Epidermal melanocyte (primary cell): ENCODE measurements at regions not wholly inside any gene's neighbourhood (a gene's known extent, or its start where the extent isn't known, plus 50 kb on each side); places are given as distances from the start of the nearest gene placed in this dataset.
"Not testable (repeated sequence)": the region's sequence is repeated elsewhere in the genome, so short reads cannot be mapped to it uniquely, and the experiment has no call there.

ENCODE experiments used
- DNase-seq: peaks from one replicate; pipeline ENCODE4 v3.0.0; 2011; ENCODE audit warnings: low spot score; ENCODE audit not compliant: insufficient read length

DNA sequence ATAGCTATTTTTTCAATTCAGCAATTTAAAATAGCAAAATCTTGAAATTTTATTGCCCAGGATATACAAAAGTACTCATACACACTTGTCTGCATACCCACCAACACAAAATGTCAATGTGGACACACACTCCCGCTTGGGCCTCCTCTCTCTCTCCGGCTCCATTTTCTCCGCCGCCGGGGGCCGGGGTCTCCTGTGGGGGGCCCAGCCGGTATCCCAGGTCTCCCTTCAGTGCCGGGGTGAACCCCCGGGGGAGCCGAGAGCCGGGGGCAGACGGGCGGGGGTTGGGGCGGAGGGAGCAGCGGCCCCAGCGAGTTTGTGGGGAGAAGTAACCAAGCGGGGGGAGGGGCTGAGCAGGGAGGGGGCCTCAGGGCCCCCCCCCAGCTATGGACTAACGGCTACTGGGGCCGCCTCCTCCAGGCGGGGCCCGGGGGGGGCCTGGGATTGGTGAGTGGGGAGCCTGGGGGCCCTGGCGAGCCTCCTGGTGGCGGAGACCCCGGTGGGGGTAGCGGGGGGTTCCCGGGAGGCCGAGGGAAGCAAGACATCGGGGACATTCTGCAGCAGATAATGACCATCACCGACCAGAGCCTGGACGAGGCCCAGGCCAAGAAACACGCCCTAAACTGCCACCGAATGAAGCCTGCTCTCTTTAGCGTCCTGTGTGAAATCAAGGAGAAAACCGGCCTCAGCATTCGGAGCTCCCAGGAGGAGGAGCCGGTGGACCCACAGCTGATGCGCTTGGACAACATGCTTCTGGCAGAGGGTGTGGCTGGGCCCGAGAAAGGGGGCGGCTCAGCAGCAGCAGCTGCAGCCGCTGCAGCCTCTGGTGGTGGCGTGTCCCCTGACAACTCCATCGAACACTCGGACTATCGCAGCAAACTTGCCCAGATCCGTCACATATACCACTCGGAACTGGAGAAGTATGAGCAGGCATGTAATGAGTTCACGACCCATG is 56.6 kb downstream of the CHST2 start:
- not testable (repeated sequence) for DNase-seq

- not testable (repeated sequence) for DNase-seq
Observed at GRCh38 chr3:143177965-143178364, 58.4 kb downstream of the CHST2 start.

- DNase-seq: not testable (repeated sequence)
Observed at GRCh38 chr3:143178775-143179548, 59.4 kb downstream of the CHST2 start.

DNA sequence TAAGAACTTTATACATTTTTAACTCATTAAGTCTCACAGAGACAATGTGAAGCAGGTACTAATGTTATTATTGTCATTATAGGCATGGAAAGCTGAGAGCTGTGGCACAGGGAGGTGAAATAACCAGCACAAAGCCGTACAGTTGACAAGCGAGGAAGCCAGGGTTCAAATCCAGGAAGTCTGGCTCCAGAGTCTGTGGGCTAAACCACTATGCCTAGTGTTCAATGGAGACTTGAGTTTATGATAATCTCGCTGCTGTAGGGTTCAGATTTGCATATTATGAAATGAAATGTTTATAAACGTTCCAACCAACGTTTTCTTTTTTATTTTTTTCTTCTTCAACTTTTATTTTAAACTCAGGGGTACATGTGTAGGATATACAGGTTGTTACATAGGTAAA is 60.0 kb downstream of the CHST2 start:
- no peak for DNase-seq

GRCh38 chr3:143180860-143181259 is 61.3 kb downstream of the CHST2 start:
- DNase-seq: not testable (repeated sequence)

- not testable (repeated sequence) for DNase-seq
Observed at GRCh38 chr3:143181977-143182376, 62.4 kb downstream of the CHST2 start.

- no peak for DNase-seq
Observed at GRCh38 chr3:143182866-143183664, 63.5 kb downstream of the CHST2 start.

GRCh38 chr3:143183665-143183964 is 64.0 kb downstream of the CHST2 start:
- DNase-seq: no peak

DNA sequence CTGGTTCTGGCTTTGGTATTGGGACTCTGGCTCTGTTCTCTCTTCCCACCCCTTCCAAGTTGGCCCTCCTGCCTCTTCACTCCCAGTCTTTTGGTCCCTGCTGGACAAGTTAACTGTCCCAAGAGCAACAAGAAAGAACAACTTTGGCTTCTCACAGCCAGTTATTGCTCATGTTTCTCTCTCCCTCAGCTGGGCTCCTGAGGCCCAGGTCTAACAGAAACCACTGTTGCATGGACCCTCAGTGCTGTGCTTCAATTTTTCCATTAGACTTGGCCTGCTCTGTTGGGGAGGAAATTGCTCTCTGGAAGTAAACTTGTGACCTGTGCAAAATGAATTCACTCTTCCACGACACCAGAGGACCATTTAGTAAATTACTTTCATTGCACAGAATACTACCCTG is 64.5 kb downstream of the CHST2 start:
- no peak for DNase-seq

DNA sequence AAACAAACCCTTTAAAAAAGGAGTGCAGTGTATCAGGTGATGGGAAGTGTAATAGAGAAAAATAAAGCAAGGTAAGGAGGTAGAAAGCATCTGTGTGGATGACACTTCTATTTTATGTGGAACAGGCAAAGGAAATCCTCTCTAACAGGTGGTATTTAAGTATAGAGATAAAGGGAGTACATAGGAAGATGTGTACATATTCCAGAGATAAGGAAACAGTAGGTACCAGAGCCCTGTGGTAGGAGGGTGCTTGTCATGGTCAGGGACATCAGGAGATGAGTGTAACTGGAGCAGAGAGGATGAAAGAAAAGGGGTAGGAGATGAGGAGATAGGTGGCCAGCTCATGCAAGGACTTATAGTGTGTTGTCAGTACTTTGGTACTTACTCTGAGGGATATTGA is 65.8 kb downstream of the CHST2 start:
- no peak for DNase-seq

- DNase-seq: no peak
Observed at GRCh38 chr3:143187111-143187510, 67.5 kb downstream of the CHST2 start.

DNA sequence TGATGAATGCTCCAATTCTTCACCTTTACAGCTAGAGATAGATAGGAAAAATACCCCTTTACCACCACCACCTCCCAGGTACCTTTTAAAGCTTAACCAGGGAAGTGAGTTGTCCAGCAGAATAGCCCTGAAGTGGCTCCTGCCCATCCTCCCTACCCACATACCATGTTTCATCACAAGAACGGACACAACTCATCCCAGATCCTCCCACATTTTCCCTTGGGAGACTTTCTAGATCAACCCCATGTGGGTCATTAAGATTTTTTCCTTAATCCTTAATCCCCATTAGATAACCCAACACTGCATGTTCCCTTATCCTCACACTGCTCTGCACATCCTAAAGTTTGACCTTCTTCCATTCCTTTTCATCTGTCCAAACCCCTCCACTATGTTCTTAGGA is 69.3 kb downstream of the CHST2 start:
- no peak for DNase-seq

DNA sequence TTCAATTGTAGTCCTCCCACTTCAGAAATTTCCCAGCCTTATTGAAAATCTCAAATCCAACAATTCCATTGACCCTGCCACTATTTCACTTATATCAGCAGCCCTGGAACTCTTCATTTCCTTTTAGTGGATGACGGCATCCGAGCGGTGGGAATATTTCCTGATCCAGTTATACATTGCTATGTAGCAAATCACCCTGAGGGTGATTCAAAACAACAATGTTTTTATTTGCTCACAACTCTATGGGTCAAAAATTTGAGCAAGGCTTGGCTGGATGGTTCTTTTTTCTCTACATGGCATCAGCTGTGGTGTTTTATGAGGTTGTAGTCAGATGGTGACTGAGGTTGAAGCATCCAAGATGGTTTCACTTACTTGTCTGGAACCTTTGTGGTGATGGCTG is 70.5 kb downstream of the CHST2 start:
- DNase-seq: no peak

GRCh38 chr3:143192193-143192592 is 72.6 kb downstream of the CHST2 start:
- DNase-seq: no peak

- DNase-seq: no peak
Observed at GRCh38 chr3:143200001-143200924, 80.7 kb downstream of the CHST2 start.

DNA sequence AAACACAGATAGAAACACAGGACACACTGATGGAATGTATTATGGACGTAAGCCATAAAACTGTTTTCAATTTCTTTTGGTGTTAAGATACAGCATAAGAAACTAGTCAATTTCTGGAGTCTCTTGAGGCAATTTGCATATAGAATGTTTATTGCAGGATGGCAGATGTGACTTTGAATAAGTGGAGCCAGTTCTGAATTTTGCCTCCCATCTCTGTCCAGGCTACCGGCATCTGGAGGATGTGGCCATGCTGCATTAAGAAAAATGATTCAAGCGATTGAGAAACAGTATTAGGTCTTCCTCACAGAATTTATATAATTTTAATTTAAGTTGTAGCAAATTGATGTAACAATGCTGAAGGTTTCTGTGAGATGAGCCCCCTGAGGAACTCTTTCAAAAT is 81.5 kb downstream of the CHST2 start:
- no peak for DNase-seq

GRCh38 chr3:143201870-143202752 is 82.5 kb downstream of the CHST2 start:
- no peak for DNase-seq

GRCh38 chr3:143203142-143203541 is 83.6 kb downstream of the CHST2 start:
- DNase-seq: no peak

- no peak for DNase-seq
Observed at GRCh38 chr3:143203848-143204247, 84.3 kb downstream of the CHST2 start.

DNA sequence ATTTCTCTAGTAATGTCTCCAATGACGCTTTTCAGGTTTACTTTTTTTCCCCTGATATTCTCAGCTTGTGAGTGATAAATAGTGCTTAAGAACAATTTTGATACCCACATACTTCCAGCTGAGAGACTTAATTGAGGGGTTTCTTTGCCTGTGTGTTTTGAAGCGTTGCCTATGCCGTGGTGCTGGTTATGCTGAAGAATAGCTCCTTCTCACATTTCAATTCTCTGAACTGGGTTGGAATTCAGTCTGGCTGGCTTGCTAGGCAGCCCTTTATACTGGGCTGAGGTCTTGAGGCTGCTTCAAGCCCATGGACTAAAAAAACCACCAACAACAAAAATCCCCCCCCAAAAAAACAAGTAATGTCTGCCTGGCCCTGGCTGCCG is 87.4 kb downstream of the CHST2 start:
- DNase-seq: no peak
